ENCODE measurements at regions not wholly inside any gene's neighbourhood (a gene's known extent, or its start where the extent isn't known, plus 50 kb on each side); places are given as distances from the start of the nearest gene placed in this dataset.

DNA sequence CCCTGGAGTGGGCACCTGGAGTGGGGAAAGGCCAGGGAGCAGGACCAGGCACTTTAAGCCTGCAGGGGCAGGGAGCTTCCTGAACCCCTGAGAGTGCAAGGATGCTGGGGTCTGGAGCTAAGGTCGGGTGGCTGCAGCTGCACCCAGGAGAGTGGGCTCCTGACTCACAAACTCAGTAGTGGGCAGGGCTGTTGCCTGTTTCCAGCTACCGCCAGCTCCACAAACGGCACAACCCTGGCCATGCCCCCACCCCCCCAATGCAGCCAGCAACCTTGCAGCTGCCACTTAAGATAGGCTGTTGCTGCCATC is 688.8 kb downstream of the NYAP2 start:
- TF ChIP-seq, protein P1, sequence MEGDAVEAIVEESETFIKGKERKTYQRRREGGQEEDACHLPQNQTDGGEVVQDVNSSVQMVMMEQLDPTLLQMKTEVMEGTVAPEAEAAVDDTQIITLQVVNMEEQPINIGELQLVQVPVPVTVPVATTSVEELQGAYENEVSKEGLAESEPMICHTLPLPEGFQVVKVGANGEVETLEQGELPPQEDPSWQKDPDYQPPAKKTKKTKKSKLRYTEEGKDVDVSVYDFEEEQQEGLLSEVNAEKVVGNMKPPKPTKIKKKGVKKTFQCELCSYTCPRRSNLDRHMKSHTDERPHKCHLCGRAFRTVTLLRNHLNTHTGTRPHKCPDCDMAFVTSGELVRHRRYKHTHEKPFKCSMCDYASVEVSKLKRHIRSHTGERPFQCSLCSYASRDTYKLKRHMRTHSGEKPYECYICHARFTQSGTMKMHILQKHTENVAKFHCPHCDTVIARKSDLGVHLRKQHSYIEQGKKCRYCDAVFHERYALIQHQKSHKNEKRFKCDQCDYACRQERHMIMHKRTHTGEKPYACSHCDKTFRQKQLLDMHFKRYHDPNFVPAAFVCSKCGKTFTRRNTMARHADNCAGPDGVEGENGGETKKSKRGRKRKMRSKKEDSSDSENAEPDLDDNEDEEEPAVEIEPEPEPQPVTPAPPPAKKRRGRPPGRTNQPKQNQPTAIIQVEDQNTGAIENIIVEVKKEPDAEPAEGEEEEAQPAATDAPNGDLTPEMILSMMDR (IDR thresholded peaks at IDR 0.05): no peak
- no peak for TF ChIP-seq POLR2A (IDR thresholded peaks at IDR 0.05)

Measured in heart left ventricle (tissue), 13 donors.